Activated CD4-positive, alpha-beta T cell treated with anti-CD3 and anti-CD28 coated beads, Interleukin-2, amount 50 U/mL, for 1 hour (primary cell): ENCODE measurements at regions not wholly inside any gene's neighbourhood (a gene's known extent, or its start where the extent isn't known, plus 50 kb on each side); places are given as distances from the start of the nearest gene placed in this dataset.

Experiments used
- DNase-seq: peaks from one replicate; pipeline ENCODE4 v3.0.0-alpha.2; 2020

DNA sequence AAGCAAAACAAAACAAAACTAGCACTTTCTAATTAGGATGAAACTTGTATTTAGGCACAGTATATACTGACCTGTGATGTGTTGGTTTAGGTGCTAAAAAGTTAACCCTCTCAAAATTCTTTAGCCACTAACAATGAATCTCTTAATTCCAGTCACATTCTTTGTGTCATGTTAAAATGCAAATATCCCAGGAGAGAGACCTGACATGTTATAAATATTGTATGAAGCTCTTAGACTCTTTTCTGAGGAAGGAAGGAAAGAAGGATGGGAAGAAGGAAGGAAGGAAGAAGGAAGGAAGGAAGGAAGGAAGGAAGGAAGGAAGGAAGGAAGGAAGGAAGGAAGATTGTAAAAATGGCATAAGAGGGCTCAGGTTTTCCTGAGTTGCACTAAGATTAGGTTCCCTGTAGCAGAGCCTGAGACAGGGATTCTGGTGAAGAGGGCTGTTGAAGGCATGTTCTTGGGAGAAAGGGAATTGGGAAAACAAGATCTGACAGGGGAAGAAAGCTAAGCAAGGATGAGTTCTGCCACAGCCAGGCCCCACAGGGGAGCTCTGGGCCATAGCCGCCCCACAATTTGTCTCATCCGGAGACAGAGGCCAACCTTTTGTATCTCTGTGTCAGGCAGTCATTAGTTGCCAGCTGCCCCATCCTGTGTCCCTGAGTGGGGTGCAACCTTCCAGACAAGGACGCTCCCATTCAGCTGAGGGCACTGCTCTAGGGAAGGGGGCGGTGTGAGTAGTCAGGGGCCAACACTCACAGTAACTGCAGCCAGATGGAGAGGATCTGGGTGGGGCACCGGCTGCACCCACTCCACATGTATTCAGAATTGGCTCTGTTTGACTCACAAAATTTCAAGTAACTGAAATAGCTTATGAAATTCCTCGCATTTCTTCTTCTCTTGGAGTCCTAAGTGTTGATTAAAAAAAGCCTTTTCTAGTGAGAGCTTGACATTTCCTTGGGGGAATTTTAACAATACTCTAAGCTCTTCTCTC is 189.3 kb upstream of the ARG1 start:
- DNase-seq = no peak

- no peak for DNase-seq
Measured at GRCh38 chr6:131387562-131388447, 185.2 kb upstream of the ARG1 start.

GRCh38 chr6:131390322-131390721 is 182.7 kb upstream of the ARG1 start:
- no peak for DNase-seq

DNA sequence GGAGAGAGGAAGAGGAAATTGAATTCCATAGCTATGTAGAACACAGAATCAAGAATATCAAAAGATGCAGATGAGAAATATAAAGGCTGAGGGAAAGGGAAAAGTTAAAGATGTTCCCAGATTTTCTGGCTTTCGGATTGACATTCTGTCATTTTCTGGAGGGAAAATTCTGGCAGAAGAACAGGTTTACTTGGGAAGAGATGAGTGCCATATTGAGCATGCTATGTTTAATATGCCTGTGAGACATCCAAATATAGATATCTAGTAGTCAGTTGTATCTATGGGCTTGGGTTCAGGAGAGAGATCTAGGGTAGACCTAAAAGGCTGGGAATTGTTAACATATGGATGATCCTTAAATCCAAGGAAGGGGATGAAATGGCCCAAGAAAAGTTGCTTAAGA is 181.9 kb upstream of the ARG1 start:
- DNase-seq = no peak

DNA sequence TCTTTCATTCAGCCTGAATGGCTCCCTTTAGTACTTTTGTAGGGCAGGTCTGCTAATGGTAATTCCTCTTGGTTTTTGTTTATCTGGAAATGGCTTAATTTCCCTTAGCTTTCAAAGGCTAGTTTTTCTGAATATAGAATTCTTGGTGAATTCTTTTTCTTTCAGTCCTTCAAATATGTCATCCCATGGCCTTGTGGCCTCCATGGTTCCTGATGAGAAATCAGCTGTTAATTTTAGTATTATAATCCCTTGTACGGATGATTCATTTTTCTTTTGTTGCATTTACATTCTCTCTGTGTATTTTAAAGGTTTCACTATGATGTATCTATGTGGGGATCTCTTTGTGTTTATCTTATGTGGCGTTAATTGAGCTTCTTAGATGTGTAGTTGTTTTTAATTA is 179.6 kb upstream of the ARG1 start:
- no peak for DNase-seq

GRCh38 chr6:131394768-131395432 is 178.1 kb upstream of the ARG1 start:
- no peak for DNase-seq

DNA sequence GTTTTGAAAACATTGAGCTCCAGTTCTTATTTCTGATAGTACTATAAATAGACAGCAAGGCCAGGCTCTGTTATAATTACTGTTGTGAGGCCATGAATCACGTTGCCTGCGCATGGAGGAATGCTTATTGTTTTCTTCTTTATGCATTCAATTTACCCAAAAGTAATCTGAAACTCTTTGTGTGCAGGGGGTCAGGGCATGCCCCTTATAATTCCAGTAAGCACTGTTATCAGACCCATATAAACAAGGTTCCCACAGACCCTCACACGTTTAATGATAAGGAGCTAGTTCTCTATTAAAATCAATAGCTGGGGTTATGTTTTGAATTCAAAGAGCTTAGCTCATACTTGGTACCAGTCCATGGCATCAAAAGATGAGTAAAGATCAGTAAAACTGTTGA is 174.8 kb upstream of the ARG1 start:
- no peak for DNase-seq

DNA sequence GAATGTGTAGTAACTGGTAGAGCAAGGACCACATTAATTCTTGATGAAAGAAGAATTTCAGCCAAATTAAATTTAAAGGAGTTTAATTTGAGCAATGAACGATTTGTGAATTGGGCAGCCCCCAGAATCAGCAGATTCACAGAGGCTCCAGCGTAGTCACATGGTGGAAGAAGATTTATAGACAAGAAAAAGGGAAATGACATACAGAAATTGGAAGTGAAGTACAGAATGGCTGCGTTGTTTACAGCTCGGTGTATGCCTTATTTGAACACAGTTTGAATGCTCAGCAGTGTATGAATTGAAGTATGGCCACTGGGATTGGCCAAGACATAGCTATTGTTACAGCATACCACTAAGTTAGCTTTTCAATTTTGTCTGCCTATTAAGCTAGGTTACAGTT is 173.6 kb upstream of the ARG1 start:
- no peak for DNase-seq

- DNase-seq = no peak
Measured at GRCh38 chr6:131400054-131400778, 172.8 kb upstream of the ARG1 start.

GRCh38 chr6:131400779-131401496 is 172.1 kb upstream of the ARG1 start:
- DNase-seq = no peak

- no peak for DNase-seq
Measured at GRCh38 chr6:131408811-131409210, 164.2 kb upstream of the ARG1 start.

DNA sequence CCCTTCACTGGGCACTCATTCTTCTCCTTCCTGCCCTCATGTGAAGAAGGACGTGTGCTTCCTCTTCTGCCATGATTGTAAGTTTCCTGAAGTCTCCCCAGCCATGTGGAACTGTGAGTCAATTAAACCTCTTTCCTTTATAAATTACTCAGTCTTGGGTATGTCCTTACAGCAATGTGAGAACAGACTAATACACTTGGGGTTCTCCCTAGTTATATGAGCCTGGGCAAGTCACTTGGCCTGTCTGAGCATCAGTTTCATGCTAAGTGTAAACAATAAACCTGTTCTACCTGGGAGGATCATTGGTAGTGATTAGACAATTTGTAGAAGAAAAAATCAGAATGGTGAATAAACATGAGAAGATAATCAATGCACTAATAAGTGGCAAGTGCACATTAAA is 162.2 kb upstream of the ARG1 start:
- DNase-seq = no peak

GRCh38 chr6:131412960-131413830 is 159.8 kb upstream of the ARG1 start:
- no peak for DNase-seq

DNA sequence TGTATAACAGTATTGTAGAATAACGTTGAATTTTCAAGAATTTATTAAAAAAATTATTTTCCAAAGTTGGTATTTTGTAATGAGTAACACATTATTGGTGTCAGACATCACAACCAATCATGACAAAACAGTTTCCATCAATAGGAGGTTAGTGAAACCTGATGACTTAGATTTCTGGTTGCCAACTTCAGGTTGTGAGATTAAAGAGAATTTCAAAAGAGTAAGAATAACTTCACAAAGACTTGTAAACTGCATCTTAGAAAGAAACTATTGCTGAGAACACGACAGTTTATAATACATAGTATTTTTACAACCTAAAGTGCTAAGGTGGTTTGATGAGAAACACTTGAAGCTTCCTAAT is 159.2 kb upstream of the ARG1 start:
- DNase-seq = no peak

- no peak for DNase-seq
Measured at GRCh38 chr6:131414956-131415355, 158.1 kb upstream of the ARG1 start.

- no peak for DNase-seq
Measured at GRCh38 chr6:131418441-131418840, 154.6 kb upstream of the ARG1 start.

DNA sequence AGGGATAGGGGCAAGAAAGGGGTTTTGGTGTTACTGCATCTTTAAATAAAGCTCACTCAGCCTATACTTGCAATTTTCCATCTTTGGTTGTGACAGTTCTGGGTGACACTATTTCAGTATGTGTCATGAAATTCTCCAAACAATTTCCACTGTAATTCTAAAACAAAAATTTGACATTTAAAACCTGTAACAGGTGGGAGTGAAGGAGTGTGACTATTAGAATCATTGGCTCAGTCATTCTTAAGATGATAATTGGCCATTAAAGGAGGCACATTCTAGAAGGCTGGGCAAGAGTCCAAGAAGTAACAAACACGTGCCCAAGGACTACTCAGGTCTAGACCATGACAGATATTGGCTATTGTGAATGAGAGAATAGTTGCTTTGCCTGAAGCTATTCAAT is 153.3 kb upstream of the ARG1 start:
- no peak for DNase-seq

DNA sequence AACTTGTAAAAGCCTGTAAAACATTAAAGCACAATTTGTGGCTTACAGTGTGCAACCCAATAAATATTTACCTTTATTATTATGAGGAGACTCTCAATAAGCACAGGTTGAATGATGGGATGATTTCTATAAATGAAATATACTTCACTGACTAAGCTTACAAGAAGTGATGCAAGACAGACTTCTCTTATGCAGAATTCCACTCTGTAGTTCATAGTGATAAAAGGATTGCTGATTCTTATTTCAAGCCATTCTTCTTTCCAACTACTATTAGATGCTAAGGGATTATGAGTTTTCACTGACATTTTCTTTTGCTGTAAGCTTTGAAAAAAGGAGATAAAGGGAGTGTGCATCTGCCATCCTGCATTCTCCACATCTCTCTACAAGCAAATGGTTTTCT is 149.0 kb upstream of the ARG1 start:
- DNase-seq = no peak

DNA sequence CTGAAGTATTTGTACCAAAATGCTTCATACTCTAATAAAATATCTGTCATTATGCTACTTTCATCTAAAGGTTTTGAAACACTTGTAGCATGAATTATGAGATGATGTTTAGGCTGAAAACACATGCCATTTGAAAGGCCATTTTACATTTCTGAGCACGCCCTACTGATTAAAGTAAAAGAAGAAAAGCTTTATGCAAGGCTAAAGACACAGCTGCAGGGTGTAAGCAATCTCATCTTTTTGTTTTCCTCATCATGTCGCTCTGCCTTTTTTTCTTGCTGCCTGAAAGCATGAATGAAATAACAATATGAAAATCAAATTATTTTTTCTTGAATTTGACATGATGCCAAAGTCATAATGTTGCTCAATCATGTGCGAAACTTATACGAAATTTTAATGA is 148.6 kb upstream of the ARG1 start:
- DNase-seq = no peak

DNA sequence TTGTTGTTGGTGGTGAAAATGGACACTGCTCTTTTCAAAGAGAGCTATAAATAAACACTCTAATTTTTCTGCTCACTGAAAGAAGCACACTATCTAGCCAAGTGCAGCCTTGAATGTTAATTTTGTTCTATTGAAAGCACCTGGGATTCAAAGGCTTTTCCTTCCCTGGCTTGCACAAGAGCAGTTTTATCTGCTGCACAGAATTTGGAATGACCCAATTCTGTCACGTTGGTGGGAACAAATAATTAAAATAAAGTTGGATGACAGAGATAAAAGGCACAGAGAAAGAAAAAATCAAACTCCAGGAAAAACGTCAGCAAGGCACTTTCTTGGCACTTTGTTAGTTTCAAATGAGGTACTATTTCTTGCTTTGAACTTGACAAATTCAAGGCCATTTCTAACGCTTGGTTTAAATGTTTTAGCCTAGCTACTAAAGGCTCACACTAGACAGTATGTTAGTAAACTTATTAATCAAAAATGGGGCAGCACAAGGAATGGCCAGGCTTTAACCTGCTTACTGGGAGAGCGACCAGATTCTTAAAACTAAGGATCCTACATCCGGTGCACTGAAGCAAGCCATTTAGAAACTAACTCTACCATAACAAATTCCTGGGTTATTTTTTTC is 145.5 kb upstream of the ARG1 start:
- no peak for DNase-seq
